Neural cell (in vitro differentiated cells): ENCODE measurements at regions not wholly inside any gene's neighbourhood (a gene's known extent, or its start where the extent isn't known, plus 50 kb on each side); places are given as distances from the start of the nearest gene placed in this dataset.
"Not testable (repeated sequence)": the region's sequence is repeated elsewhere in the genome, so short reads cannot be mapped to it uniquely, and the experiment has no call there.

Experiments
- H2AFZ ChIP-seq: fragments of 200-600, 300-800 bp; sonication (generic), shearing (Covaris generic); 2 replicates; pipeline ENCODE4 v1.6.0; 2014; ENCODE audit warnings: low read depth, mild to moderate bottlenecking, antibody characterized with exemption, low read length, moderate library complexity
- H3F3A ChIP-seq: fragments of 200-600 bp; shearing (Covaris generic); 2 replicates; pipeline ENCODE4 v1.6.1; 2016; ENCODE audit warnings: mild to moderate bottlenecking, moderate library complexity, mixed read lengths, antibody characterized with exemption, low read length; ENCODE audit not compliant: insufficient read depth, poor library complexity, severe bottlenecking
- H3K27ac ChIP-seq: fragments of 200-600, 300-800 bp; sonication (generic), shearing (Covaris generic); 2 replicates; pipeline ENCODE4 v1.5.1; 2014; ENCODE audit warnings: mild to moderate bottlenecking, low read length, moderate library complexity
- H3K27me3 ChIP-seq: fragments of 300-800, 200-600 bp; sonication (generic), shearing (Covaris generic); 2 replicates; pipeline ENCODE4 v1.6.0; 2014; ENCODE audit warnings: mild to moderate bottlenecking, low read depth, low read length, moderate library complexity; ENCODE audit not compliant: insufficient read depth
- H3K36me3 ChIP-seq: fragments of 300-800, 200-600 bp; sonication (generic), shearing (Covaris generic); 2 replicates; pipeline ENCODE4 v1.5.1; 2014; ENCODE audit warnings: mild to moderate bottlenecking, antibody characterized with exemption, low read length, moderate library complexity; ENCODE audit not compliant: insufficient read depth
- H3K4me2 ChIP-seq: fragments of 300-800, 200-600 bp; sonication (generic), shearing (Covaris generic); 2 replicates; pipeline ENCODE4 v1.6.0; 2014; ENCODE audit warnings: mild to moderate bottlenecking, low read length
- H3K4me3 ChIP-seq: fragments of 300-800, 200-600 bp; sonication (generic), shearing (Covaris generic); 2 replicates; pipeline ENCODE4 v1.5.1; 2014; ENCODE audit warnings: mild to moderate bottlenecking, low read length, moderate library complexity
- H3K79me2 ChIP-seq: fragments of 200-600 bp; shearing (Covaris generic); replicated peaks from 2 replicates; pipeline ENCODE4 v1.6.0; 2014; ENCODE audit warnings: mild to moderate bottlenecking, low read length, moderate library complexity; ENCODE audit not compliant: insufficient read depth
- H3K9ac ChIP-seq: fragments of 300-800, 200-600 bp; sonication (generic), shearing (Covaris generic); 2 replicates; pipeline ENCODE4 v1.6.1; 2016; ENCODE audit warnings: mild to moderate bottlenecking, low read length, mixed read lengths
- H3K9me2 ChIP-seq: fragments of 200-600 bp; shearing (Covaris generic); 2 replicates; pipeline ENCODE4 v1.6.1; 2016; ENCODE audit warnings: mild to moderate bottlenecking, low read length, mixed read lengths; ENCODE audit not compliant: insufficient read depth
- H3K9me3 ChIP-seq: fragments of 200-600, 300-800 bp; sonication (generic), shearing (Covaris generic); 2 replicates; pipeline ENCODE4 v1.6.1; 2016; ENCODE audit warnings: mild to moderate bottlenecking, mixed run types, low read length, moderate library complexity, mixed read lengths
- H4K20me1 ChIP-seq: fragments of 200-600 bp; shearing (Covaris generic); 2 replicates; pipeline ENCODE4 v1.6.1; 2016; ENCODE audit warnings: mild to moderate bottlenecking, mixed run types; ENCODE audit not compliant: insufficient read depth
- EP300 ChIP-seq: fragments of 450-650 bp; conservative IDR thresholded peaks from 2 replicates; pipeline ENCODE4 v1.6.1; 2014; ENCODE audit warnings: antibody characterized with exemption, mild to moderate bottlenecking, moderate library complexity; ENCODE audit not compliant: poor library complexity, severe bottlenecking
- EZH2 ChIP-seq: fragments of 200-600, 300-800 bp; shearing (Covaris generic), sonication (generic); IDR thresholded peaks from 2 replicates; pipeline ENCODE4 v1.6.1; 2014; ENCODE audit warnings: antibody characterized with exemption, low read length, borderline replicate concordance, mild to moderate bottlenecking; ENCODE audit not compliant: insufficient read depth, poor library complexity, severe bottlenecking
- MXI1 ChIP-seq: fragments of 450-650 bp; conservative IDR thresholded peaks from 2 replicates; pipeline ENCODE4 v1.6.1; 2014; ENCODE audit warnings: antibody characterized with exemption, mild to moderate bottlenecking; ENCODE audit not compliant: poor library complexity, severe bottlenecking
- POLR2AphosphoS5 ChIP-seq: IDR thresholded peaks from 2 replicates; pipeline ENCODE4 v1.6.1; 2012
- RAD21 ChIP-seq: fragments of 450-650 bp; conservative IDR thresholded peaks from 2 replicates; pipeline ENCODE4 v1.6.1; 2014; ENCODE audit warnings: antibody characterized with exemption, mild to moderate bottlenecking, moderate library complexity
- REST ChIP-seq: IDR thresholded peaks from 2 replicates; pipeline ENCODE4 v1.6.1; 2012; ENCODE audit warnings: borderline replicate concordance
- SMC3 ChIP-seq: fragments of 450-650 bp; conservative IDR thresholded peaks from 2 replicates; pipeline ENCODE4 v1.6.1; 2014; ENCODE audit warnings: antibody characterized with exemption, mild to moderate bottlenecking, moderate library complexity; ENCODE audit not compliant: poor library complexity
- TAF1 ChIP-seq: IDR thresholded peaks from 2 replicates; pipeline ENCODE4 v1.6.1; 2012; ENCODE audit warnings: low read depth
- TF ChIP-seq, protein P1 (sequence below): fragments of 450-650 bp; IDR thresholded peaks from 2 replicates; pipeline ENCODE4 v1.5.1; 2014; ENCODE audit warnings: antibody characterized with exemption, mild to moderate bottlenecking, moderate library complexity; ENCODE audit not compliant: poor library complexity, severe bottlenecking

- peak overlapping the region; percentile 34 for H3K4me2 ChIP-seq
Observed at GRCh38 chr3:65004795-65005295, 317.0 kb upstream of the ADAMTS9 start.

DNA sequence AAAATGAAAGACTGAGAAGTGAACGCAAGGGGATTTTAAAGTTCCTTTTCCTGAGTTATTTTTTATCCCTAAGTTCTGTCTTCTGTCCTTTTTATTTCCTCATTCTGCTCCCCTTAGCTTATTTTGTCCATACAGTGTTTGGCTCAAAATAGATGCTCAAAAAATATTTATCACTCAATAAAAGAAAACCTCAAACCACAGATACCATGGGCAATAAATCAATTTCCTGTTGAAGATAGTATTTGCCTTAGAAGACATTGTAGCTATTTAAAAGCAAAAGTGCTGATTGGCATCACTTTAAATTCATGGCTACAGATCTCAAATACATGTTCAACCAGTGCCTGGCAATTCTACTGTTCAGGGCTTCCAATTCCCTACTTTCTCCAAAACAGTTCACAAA, 316.5 kb upstream of the ADAMTS9 start:
- H3K27me3 ChIP-seq = no peaks in the 10 kb centered on the region

More at GRCh38 chr3:65004795-65005295, 317.0 kb upstream of the ADAMTS9 start:
- Histone ChIP-seq H3K27me3 (no peaks in the 10 kb centered on the region), H4K20me1 (no peaks in the 10 kb centered on the region), H3K79me2 (no peaks in the 10 kb centered on the region), H3F3A (no peaks in the 10 kb centered on the region), H3K9me2 (no peaks in the 10 kb centered on the region), H3K9ac (no peak overlapping the region), H2AFZ (no peak overlapping the region), H3K36me3 (no peaks in the 10 kb centered on the region), H3K27ac (peak overlapping the region; percentile 64), H3K9me3 (no peaks in the 10 kb centered on the region), H3K4me3 (peak overlapping the region; percentile 24)
- TF ChIP-seq POLR2AphosphoS5 (peak; percentile 24), TAF1 (no peak), REST (peak; percentile 71), RAD21 (peak; percentile 50), EP300 (peak; percentile 83), SMC3 (peak; percentile 33), MXI1 (peak; percentile 65), EZH2 (no peak)
- TF ChIP-seq, protein P1, sequence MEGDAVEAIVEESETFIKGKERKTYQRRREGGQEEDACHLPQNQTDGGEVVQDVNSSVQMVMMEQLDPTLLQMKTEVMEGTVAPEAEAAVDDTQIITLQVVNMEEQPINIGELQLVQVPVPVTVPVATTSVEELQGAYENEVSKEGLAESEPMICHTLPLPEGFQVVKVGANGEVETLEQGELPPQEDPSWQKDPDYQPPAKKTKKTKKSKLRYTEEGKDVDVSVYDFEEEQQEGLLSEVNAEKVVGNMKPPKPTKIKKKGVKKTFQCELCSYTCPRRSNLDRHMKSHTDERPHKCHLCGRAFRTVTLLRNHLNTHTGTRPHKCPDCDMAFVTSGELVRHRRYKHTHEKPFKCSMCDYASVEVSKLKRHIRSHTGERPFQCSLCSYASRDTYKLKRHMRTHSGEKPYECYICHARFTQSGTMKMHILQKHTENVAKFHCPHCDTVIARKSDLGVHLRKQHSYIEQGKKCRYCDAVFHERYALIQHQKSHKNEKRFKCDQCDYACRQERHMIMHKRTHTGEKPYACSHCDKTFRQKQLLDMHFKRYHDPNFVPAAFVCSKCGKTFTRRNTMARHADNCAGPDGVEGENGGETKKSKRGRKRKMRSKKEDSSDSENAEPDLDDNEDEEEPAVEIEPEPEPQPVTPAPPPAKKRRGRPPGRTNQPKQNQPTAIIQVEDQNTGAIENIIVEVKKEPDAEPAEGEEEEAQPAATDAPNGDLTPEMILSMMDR = no peak

DNA sequence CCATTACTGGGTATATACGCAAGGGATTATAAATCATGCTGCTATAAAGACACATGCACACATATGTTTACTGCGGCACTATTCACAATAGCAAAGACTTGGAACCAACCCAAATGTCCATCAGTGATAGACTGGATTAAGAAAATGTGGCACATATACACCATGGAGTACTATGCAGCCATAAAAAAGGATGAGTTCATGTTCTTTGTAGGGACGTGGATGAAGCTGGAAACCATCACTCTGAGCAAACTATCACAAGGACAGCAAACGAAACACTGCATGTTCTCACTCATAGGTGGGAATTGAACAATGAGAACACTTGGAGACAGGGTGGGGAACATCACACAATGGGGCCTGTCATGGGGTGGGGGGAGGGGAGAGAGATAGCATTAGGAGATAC, 313.3 kb upstream of the ADAMTS9 start:
- H3K27ac ChIP-seq, H3K9ac ChIP-seq, H2AFZ ChIP-seq, H3K9me3 ChIP-seq, H3K27me3 ChIP-seq, H3K4me2 ChIP-seq, H3F3A ChIP-seq, H3K79me2 ChIP-seq, H3K9me2 ChIP-seq, H3K36me3 ChIP-seq, H3K4me3 ChIP-seq, H4K20me1 ChIP-seq: not testable (repeated sequence)

More for the DNA sequence above, 316.5 kb upstream of the ADAMTS9 start:
- TF ChIP-seq RAD21 = no peak
- no peak for TF ChIP-seq MXI1
- no peak for TF ChIP-seq REST
- TF ChIP-seq EZH2 = no peak
- Histone ChIP-seq H3K9ac (no peak overlapping the region), H3K9me2 (no peaks in the 10 kb centered on the region), H3K4me2 (peak overlapping the region; percentile 34), H2AFZ (no peak overlapping the region), H3K79me2 (no peaks in the 10 kb centered on the region), H4K20me1 (no peaks in the 10 kb centered on the region), H3K27ac (peak overlapping the region; percentile 64), H3K36me3 (no peaks in the 10 kb centered on the region), H3F3A (no peaks in the 10 kb centered on the region), H3K4me3 (peak overlapping the region; percentile 24), H3K9me3 (no peaks in the 10 kb centered on the region)
